Uterus (tissue), 3 donors: ENCODE measurements at regions not wholly inside any gene's neighbourhood (a gene's known extent, or its start where the extent isn't known, plus 50 kb on each side); places are given as distances from the start of the nearest gene placed in this dataset.

Experiments
- DNase-seq, 2 donors: peaks; one replicate each; pipeline ENCODE4 v3.0.0-alpha.2; 2019 to 2020
- H3K27ac ChIP-seq, 2 donors: fragments of 200-600 bp; sonication (generic); 1 replicate in 1 of 2; 2 replicates in 1 of 2; pipeline ENCODE4 v1.5.1; 2016 to 2018
- H3K27me3 ChIP-seq, 2 donors: fragments of 200-600 bp; sonication (generic); one replicate each; pipeline ENCODE4 v1.5.1; 2018 to 2019; ENCODE audit warnings: control low read depth in 1 of 2
- H3K36me3 ChIP-seq, 2 donors: fragments of 200-600 bp; sonication (generic); one replicate each; pipeline ENCODE4 v1.5.1; 2019; ENCODE audit warnings: control low read depth in 1 of 2
- H3K4me1 ChIP-seq, 2 donors: fragments of 200-600 bp; sonication (generic); one replicate each; pipeline ENCODE4 v1.5.1; 2018 to 2019; ENCODE audit warnings: control low read depth in 1 of 2
- H3K4me3 ChIP-seq, 2 donors: fragments of 200-600 bp; sonication (generic); 1 replicate in 1 of 2; 2 replicates in 1 of 2; pipeline ENCODE4 v1.5.1; 2018 to 2019; ENCODE audit warnings: mild to moderate bottlenecking in 1 of 2
- H3K9me3 ChIP-seq, 2 donors: fragments of 200-600 bp; sonication (generic); one replicate each; pipeline ENCODE4 v1.5.1; 2019; ENCODE audit warnings: control low read depth in 1 of 2
- POLR2A ChIP-seq, 2 donors: fragments of 450-650 bp; IDR thresholded peaks; one replicate each; pipeline ENCODE4 v1.6.1; 2016; ENCODE audit warnings: antibody characterized with exemption in 2 of 2, mild to moderate bottlenecking in 1 of 2, moderate library complexity in 1 of 2
- intact Hi-C: fragments of 100-400 bp; cut with DNase I; formaldehyde crosslinking; loops from one replicate; pipeline ENCODE4 v1.15.1; 2023; ENCODE audit warnings: low total_unique reads
- TF ChIP-seq, protein P1 (sequence below), 4 experiments: fragments of 200-600 bp in 2 of 4; fragments of 450-650 bp in 2 of 4; sonication (generic) in 2 of 4; IDR thresholded peaks; one replicate each; pipeline ENCODE4 v1.5.1; 2016 to 2019; ENCODE audit warnings: antibody characterized with exemption in 4 of 4, mild to moderate bottlenecking in 2 of 4, moderate library complexity in 1 of 4
- donor health status: DM: yes; HTN: yes; CAD: no.

DNA sequence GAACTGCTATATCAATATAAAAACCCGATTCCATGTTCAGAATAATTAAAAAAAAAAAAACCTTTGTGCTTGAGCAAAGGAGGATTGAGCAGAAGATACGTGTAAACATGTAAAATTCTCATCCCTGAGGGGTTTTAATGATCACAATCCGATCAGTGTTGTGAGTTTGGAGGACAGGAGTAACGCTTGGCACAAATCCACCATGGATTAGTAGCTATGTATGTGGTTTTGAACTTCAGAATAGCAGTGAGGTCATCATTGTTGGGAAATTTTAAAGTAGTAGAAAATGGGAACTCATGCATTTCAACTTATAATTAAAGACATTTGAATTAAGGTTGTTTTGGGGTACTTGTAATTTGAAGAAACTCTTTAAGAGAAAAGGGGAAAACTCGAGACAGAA lies 203.2 kb downstream of the RPS12 start:
- Histone ChIP-seq H3K27ac (no peak overlapping the region), H3K4me3 (no peak overlapping the region), H3K36me3 (no peaks in the 10 kb centered on the region)

DNA sequence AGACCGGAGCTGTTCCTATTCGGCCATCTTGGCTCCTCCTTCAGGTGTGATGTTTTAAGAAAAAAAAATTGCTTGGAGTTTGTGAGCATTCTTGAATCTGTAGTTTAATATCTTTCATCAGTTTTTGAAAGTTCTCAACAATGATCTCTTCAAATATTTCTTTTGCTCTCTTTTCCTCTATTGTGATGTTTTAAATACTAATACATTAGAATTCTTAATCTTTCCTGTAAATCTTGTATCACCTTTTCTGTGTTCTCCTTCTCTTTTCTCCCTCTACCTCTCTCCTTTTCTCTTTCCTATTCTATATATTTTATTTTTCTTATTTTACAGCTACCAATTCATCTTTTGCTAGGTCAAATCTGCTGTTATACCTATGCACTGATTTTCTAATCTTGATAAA lies 212.3 kb downstream of the RPS12 start:
- Histone ChIP-seq H3K4me1 (no peaks in the 10 kb centered on the region), H3K4me3 (no peak overlapping the region), H3K36me3 (no peaks in the 10 kb centered on the region), H3K27me3 (no peaks in the 10 kb centered on the region), H3K27ac (no peak overlapping the region), H3K9me3 (no peaks in the 10 kb centered on the region)
- no peak for DNase-seq
- no peak for TF ChIP-seq POLR2A (IDR thresholded peaks at IDR 0.05)
- TF ChIP-seq, protein P1, sequence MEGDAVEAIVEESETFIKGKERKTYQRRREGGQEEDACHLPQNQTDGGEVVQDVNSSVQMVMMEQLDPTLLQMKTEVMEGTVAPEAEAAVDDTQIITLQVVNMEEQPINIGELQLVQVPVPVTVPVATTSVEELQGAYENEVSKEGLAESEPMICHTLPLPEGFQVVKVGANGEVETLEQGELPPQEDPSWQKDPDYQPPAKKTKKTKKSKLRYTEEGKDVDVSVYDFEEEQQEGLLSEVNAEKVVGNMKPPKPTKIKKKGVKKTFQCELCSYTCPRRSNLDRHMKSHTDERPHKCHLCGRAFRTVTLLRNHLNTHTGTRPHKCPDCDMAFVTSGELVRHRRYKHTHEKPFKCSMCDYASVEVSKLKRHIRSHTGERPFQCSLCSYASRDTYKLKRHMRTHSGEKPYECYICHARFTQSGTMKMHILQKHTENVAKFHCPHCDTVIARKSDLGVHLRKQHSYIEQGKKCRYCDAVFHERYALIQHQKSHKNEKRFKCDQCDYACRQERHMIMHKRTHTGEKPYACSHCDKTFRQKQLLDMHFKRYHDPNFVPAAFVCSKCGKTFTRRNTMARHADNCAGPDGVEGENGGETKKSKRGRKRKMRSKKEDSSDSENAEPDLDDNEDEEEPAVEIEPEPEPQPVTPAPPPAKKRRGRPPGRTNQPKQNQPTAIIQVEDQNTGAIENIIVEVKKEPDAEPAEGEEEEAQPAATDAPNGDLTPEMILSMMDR (IDR thresholded peaks at IDR 0.05) = no peak
- intact Hi-C loops = no loop called here

More for the DNA sequence above, 203.2 kb downstream of the RPS12 start:
- no peak for DNase-seq
- H3K9me3 ChIP-seq = no peaks in the 10 kb centered on the region
- TF ChIP-seq, protein P1 (IDR thresholded peaks at IDR 0.05) = no peak
- TF ChIP-seq POLR2A (IDR thresholded peaks at IDR 0.05) = no peak
- H3K27me3 ChIP-seq = no peaks in the 10 kb centered on the region
- intact Hi-C loops = no loop called here
- H3K4me1 ChIP-seq = no peaks in the 10 kb centered on the region

DNA sequence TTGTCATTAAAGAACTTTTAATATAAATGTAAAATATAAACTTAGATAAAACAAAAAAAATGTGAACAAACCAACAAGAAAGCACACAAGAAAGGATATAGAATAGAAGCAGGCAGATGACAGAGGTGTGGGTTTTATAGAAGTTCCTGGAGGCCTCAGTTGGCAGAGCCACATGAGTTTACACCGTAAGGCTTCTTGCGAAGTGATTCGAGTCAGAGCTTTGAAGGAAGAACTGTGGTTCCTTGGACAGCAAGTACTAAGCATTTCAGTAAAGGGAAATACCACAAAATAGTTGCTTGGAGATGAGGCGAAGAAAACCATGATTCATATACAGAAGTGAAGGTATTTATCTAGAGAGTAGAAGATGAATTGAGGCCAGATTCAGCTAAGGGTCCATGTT lies 207.9 kb upstream of the EYA4 start:
- no peak overlapping the region for H3K4me3 ChIP-seq
- intact Hi-C loops = no loop called here
- no peak for TF ChIP-seq POLR2A (IDR thresholded peaks at IDR 0.05)
- TF ChIP-seq, protein P1 (IDR thresholded peaks at IDR 0.05) = no peak
- no peaks in the 10 kb centered on the region for H3K4me1 ChIP-seq
- DNase-seq = no peak
- H3K9me3 ChIP-seq = no peaks in the 10 kb centered on the region
- no peaks in the 10 kb centered on the region for H3K27me3 ChIP-seq
- no peak overlapping the region for H3K27ac ChIP-seq
- H3K36me3 ChIP-seq = no peaks in the 10 kb centered on the region

DNA sequence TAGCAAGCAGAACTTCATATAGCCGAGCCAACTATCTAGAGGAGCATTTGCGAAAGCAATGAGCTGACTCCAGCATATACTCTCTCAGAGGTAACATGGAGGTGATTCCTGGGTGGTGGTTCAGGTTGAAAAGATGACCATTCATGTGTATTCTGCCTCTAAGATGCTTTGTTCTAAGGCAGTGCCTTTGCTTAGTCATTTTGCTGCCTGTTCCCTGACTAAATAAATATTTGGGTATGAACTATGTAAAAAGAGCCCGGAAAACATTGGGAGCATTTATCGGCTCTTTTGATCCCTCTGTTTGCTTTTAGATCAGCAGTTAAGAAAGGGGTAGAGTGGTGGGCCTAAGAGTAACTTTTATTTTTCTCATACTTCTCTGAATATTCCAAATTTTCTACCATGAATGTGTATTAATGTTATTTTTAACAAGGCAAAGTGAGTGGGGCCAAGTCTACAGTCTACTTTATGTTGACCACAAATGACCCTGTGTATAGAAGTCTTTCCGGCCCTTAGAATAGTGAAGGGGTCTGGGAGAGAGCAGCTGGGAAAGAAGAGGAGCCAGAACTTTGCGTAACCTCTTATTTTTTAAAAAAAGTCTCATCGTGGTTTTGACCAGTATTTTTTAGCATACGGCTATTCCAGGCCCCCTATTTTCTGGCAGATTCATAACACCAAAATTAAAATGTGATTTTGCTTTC lies 206.5 kb upstream of the EYA4 start:
- intact Hi-C loops = no loop called here
- no peak for TF ChIP-seq POLR2A (IDR thresholded peaks at IDR 0.05)
- TF ChIP-seq, protein P1 (IDR thresholded peaks at IDR 0.05) = no peak
- H3K27ac ChIP-seq = no peak overlapping the region
- no peak for DNase-seq
- no peaks in the 10 kb centered on the region for H3K36me3 ChIP-seq
- H3K9me3 ChIP-seq = no peaks in the 10 kb centered on the region
- H3K27me3 ChIP-seq = no peaks in the 10 kb centered on the region
- no peak overlapping the region for H3K4me3 ChIP-seq
- H3K4me1 ChIP-seq = no peaks in the 10 kb centered on the region

GRCh38 chr6:133040094-133040802 lies 200.9 kb upstream of the EYA4 start:
- intact Hi-C loops = no loop called here
- DNase-seq = no peak
- Histone ChIP-seq H3K4me3 (no peak overlapping the region), H3K4me1 (no peaks in the 10 kb centered on the region), H3K27ac (no peak overlapping the region), H3K9me3 (no peaks in the 10 kb centered on the region), H3K27me3 (no peaks in the 10 kb centered on the region), H3K36me3 (no peaks in the 10 kb centered on the region)
- TF ChIP-seq, protein P1 (IDR thresholded peaks at IDR 0.05) = no peak
- TF ChIP-seq POLR2A (IDR thresholded peaks at IDR 0.05) = no peak
